ENCODE measurements at regions not wholly inside any gene's neighbourhood (a gene's known extent, or its start where the extent isn't known, plus 50 kb on each side); places are given as distances from the start of the nearest gene placed in this dataset.
A peak's percentile ranks its signal among the peaks of the same experiment; 100 is the strongest.

GRCh38 chr15:62874959-62875625 is 167.5 kb upstream of the TPM1 start:
- peaks cover 59% of the 10 kb centered on the region for H3K4me1 ChIP-seq (ENCODE audit: insufficient read depth, low read length)
- no peaks in the 10 kb centered on the region for H3K27me3 ChIP-seq (ENCODE audit: control insufficient read depth in 1 of 2, insufficient read depth in 2 of 2, low read length in 2 of 2)
- peak overlapping the region; percentile 37 for H3K9ac ChIP-seq (ENCODE audit: low read length)
- no peaks in the 10 kb centered on the region for H3K36me3 ChIP-seq (ENCODE audit: insufficient read depth, low read length)
- peak overlapping the region; percentile 96 for H3K27ac ChIP-seq (ENCODE audit: low read depth, low read length)
- H3K4me3 ChIP-seq (ENCODE audit: low read depth in 1 of 2, low read length in 2 of 2) = peak overlapping the region in 1 of 2 donors; percentile 45
- H3K9me3 ChIP-seq (ENCODE audit: low read length) = no peaks in the 10 kb centered on the region

DNA sequence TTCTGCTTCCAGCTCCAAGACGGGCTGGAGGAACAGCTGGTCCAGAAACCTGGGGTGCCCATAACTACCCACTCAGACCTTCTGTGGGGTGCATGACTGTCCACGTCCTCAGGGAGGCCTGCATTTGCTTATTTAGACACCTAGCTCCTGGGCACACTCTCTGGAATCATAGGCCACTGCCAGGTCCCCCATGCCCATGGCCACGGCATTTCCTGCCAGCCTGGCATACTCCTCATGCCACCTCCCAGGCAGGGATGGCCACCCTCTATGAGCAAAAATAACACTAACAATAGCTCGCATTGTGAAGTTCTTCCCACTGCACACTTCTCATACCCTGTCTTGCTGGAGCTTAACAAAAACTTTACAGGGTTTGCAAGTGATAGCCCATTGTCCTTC is 166.9 kb upstream of the TPM1 start:
- Histone ChIP-seq H3K9me3 (ENCODE audit: low read length) (no peaks in the 10 kb centered on the region), H3K4me3 (ENCODE audit: low read depth in 1 of 2, low read length in 2 of 2) (peak overlapping the region in 1 of 2 donors; percentile 45), H3K36me3 (ENCODE audit: insufficient read depth, low read length) (no peaks in the 10 kb centered on the region), H3K27ac (ENCODE audit: low read depth, low read length) (peak overlapping the region; percentile 96), H3K27me3 (ENCODE audit: control insufficient read depth in 1 of 2, insufficient read depth in 2 of 2, low read length in 2 of 2) (no peaks in the 10 kb centered on the region), H3K4me1 (ENCODE audit: insufficient read depth, low read length) (peaks cover 59% of the 10 kb centered on the region), H3K9ac (ENCODE audit: low read length) (no peak overlapping the region)

- H3K36me3 ChIP-seq (ENCODE audit: insufficient read depth, low read length) = no peaks in the 10 kb centered on the region
- H3K4me1 ChIP-seq (ENCODE audit: insufficient read depth, low read length) = peaks cover 59% of the 10 kb centered on the region
- no peak overlapping the region for H3K4me3 ChIP-seq (ENCODE audit: low read depth in 1 of 2, low read length in 2 of 2)
- no peaks in the 10 kb centered on the region for H3K9me3 ChIP-seq (ENCODE audit: low read length)
- H3K27ac ChIP-seq (ENCODE audit: low read depth, low read length) = peak overlapping the region; percentile 71
- H3K27me3 ChIP-seq (ENCODE audit: control insufficient read depth in 1 of 2, insufficient read depth in 2 of 2, low read length in 2 of 2) = no peaks in the 10 kb centered on the region
- no peak overlapping the region for H3K9ac ChIP-seq (ENCODE audit: low read length)
Observed at GRCh38 chr15:62877276-62877857, 165.2 kb upstream of the TPM1 start.

DNA sequence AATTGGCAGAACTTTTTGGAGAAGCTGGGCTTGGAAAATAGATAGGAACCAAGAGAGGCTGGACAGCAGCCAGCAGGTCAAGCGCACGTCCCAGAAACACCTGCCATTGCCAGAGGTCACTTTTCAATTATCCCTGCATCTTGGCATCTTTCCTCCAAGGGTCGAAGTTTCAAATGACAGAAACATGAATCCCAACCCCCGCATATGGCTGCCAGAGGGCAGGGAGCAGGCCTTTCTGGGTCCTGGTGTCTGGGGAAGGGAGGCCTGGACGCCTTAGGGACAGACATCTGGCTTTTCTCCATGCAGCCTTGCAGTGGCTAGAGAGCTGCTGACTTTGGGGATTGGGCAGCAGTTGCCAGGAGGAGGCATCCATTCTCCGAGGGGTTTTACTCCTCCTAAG is 164.5 kb upstream of the TPM1 start:
- Histone ChIP-seq H3K4me3 (ENCODE audit: low read depth in 1 of 2, low read length in 2 of 2) (no peak overlapping the region), H3K9me3 (ENCODE audit: low read length) (no peaks in the 10 kb centered on the region), H3K27ac (ENCODE audit: low read depth, low read length) (peak overlapping the region; percentile 71), H3K36me3 (ENCODE audit: insufficient read depth, low read length) (no peaks in the 10 kb centered on the region), H3K4me1 (ENCODE audit: insufficient read depth, low read length) (peaks cover 61% of the 10 kb centered on the region), H3K9ac (ENCODE audit: low read length) (no peak overlapping the region), H3K27me3 (ENCODE audit: control insufficient read depth in 1 of 2, insufficient read depth in 2 of 2, low read length in 2 of 2) (no peaks in the 10 kb centered on the region)

GRCh38 chr15:62879770-62880169 is 162.8 kb upstream of the TPM1 start:
- Histone ChIP-seq H3K4me1 (ENCODE audit: insufficient read depth, low read length) (peaks cover 61% of the 10 kb centered on the region), H3K27me3 (ENCODE audit: control insufficient read depth in 1 of 2, insufficient read depth in 2 of 2, low read length in 2 of 2) (no peaks in the 10 kb centered on the region), H3K9ac (ENCODE audit: low read length) (no peak overlapping the region), H3K27ac (ENCODE audit: low read depth, low read length) (no peak overlapping the region), H3K36me3 (ENCODE audit: insufficient read depth, low read length) (no peaks in the 10 kb centered on the region), H3K9me3 (ENCODE audit: low read length) (no peaks in the 10 kb centered on the region), H3K4me3 (ENCODE audit: low read depth in 1 of 2, low read length in 2 of 2) (no peak overlapping the region)

DNA sequence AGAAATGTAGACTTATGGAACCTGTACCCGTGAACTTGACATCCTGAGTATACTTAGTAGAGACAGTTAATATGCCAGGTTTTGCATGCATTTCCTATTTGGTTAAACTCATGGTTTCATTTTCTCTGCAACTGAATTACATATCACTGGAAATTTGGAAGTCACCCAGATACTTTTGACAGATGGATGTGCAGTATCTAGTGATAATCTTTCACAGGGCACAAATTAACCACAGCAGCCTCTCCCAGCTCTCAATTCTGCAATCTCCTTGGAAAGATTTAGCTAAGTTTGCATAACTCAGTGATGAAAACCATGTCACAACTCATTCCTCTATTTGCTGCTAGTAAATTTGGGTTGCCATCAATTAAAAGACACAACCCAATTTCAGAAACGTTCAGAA is 162.3 kb upstream of the TPM1 start:
- H3K4me3 ChIP-seq (ENCODE audit: low read depth in 1 of 2, low read length in 2 of 2) = peak overlapping the region in 1 of 2 donors; percentile 29
- no peaks in the 10 kb centered on the region for H3K9me3 ChIP-seq (ENCODE audit: low read length)
- peak overlapping the region; percentile 35 for H3K27ac ChIP-seq (ENCODE audit: low read depth, low read length)
- H3K27me3 ChIP-seq (ENCODE audit: control insufficient read depth in 1 of 2, insufficient read depth in 2 of 2, low read length in 2 of 2) = no peaks in the 10 kb centered on the region
- H3K4me1 ChIP-seq (ENCODE audit: insufficient read depth, low read length) = peaks cover 62% of the 10 kb centered on the region
- H3K36me3 ChIP-seq (ENCODE audit: insufficient read depth, low read length) = no peaks in the 10 kb centered on the region
- H3K9ac ChIP-seq (ENCODE audit: low read length) = no peak overlapping the region

DNA sequence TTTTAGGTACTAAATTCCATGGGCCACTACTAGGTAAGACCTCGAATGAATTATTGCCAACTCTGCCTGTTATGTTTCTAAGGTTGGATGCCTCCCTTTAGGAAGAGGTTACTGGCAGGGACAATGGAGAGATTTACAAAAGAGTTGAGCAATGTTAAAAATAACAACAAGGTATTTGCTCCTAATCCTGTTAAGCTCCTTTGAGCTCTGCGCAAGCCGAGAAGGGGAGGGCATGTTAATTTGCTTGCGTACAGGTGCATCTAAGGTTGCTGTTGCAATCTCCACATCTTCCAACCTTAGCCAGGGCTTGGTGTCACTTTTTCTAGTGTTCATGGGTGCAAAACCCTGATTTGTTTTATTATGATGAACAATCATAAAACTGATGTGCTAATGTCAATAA is 161.5 kb upstream of the TPM1 start:
- Histone ChIP-seq H3K36me3 (ENCODE audit: insufficient read depth, low read length) (no peaks in the 10 kb centered on the region), H3K27me3 (ENCODE audit: control insufficient read depth in 1 of 2, insufficient read depth in 2 of 2, low read length in 2 of 2) (no peaks in the 10 kb centered on the region)

GRCh38 chr15:62883938-62884479 is 158.5 kb upstream of the TPM1 start:
- H3K27me3 ChIP-seq (ENCODE audit: control insufficient read depth in 1 of 2, insufficient read depth in 2 of 2, low read length in 2 of 2) = no peaks in the 10 kb centered on the region
- H3K4me1 ChIP-seq (ENCODE audit: insufficient read depth, low read length) = peaks cover 48% of the 10 kb centered on the region
- H3K27ac ChIP-seq (ENCODE audit: low read depth, low read length) = peak overlapping the region; percentile 68
- H3K4me3 ChIP-seq (ENCODE audit: low read depth in 1 of 2, low read length in 2 of 2) = peak overlapping the region in 1 of 2 donors; percentile 41
- H3K36me3 ChIP-seq (ENCODE audit: insufficient read depth, low read length) = no peaks in the 10 kb centered on the region
- H3K9me3 ChIP-seq (ENCODE audit: low read length) = no peaks in the 10 kb centered on the region
- H3K9ac ChIP-seq (ENCODE audit: low read length) = no peak overlapping the region

More for the DNA sequence above, 161.5 kb upstream of the TPM1 start:
- Histone ChIP-seq H3K9me3 (ENCODE audit: low read length) (no peaks in the 10 kb centered on the region), H3K9ac (ENCODE audit: low read length) (no peak overlapping the region), H3K4me1 (ENCODE audit: insufficient read depth, low read length) (peaks cover 55% of the 10 kb centered on the region), H3K27ac (ENCODE audit: low read depth, low read length) (peak overlapping the region; percentile 60), H3K4me3 (ENCODE audit: low read depth in 1 of 2, low read length in 2 of 2) (no peak overlapping the region)

DNA sequence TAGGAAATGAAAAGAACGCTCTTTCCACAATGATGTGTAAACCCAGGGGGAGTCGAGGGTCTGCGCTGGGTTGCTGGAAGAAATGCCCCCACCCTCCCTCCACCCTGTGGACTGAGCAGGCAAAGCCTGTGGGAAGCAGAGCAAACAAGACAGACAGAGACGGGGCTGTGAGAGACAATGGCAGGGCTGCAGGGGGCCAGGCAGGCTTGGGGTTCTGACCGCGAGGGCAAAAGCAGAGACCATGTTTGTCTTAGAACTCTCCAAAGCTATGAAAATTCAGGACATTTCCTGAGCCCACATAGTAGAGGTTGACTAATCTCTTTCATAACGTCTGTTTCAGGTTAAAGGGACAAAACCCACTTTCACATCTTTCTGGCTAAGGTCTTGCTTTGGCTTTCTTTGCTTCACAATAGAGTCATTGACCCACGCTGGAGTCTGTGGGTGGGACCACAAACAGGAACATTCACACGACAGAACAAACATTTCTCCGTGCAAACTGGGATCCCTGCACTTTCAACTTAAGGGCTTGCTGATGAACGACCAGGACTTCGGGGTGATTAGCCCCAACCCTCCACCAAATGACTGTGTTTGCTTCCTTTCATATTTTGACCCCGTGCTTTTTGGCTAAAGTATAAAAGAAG is 156.0 kb upstream of the TPM1 start:
- peaks cover 61% of the 10 kb centered on the region for H3K4me1 ChIP-seq (ENCODE audit: insufficient read depth, low read length)
- no peaks in the 10 kb centered on the region for H3K9me3 ChIP-seq (ENCODE audit: low read length)
- no peaks in the 10 kb centered on the region for H3K36me3 ChIP-seq (ENCODE audit: insufficient read depth, low read length)
- peak overlapping the region in 1 of 2 donors; percentile 24 for H3K4me3 ChIP-seq (ENCODE audit: low read depth in 1 of 2, low read length in 2 of 2)
- H3K27me3 ChIP-seq (ENCODE audit: control insufficient read depth in 1 of 2, insufficient read depth in 2 of 2, low read length in 2 of 2) = no peaks in the 10 kb centered on the region
- H3K9ac ChIP-seq (ENCODE audit: low read length) = peak overlapping the region; percentile 9
- peak overlapping the region; percentile 17 for H3K27ac ChIP-seq (ENCODE audit: low read depth, low read length)

DNA sequence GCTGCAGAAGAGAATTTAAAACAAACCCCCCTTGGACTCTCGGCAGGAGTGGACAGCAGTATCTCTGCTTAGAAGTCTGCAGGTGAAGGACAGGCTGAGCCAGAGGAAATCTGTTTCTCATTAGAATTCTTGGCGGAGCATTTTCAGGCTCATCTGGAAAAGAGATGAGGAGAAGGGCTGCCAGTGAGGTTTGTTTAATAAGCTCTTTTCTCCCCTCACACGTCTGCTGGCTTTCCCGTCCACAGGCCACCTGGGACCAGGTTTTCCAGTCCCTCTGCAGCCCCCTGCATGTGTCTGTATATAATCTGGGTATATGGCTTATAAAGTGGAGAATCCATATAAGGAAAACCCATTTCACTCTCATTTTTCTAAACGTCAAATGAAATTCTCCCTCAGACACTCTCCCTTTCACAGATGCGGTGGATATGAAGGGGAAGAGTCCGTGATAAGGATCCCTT is 155.4 kb upstream of the TPM1 start:
- no peaks in the 10 kb centered on the region for H3K27me3 ChIP-seq (ENCODE audit: control insufficient read depth in 1 of 2, insufficient read depth in 2 of 2, low read length in 2 of 2)
- no peaks in the 10 kb centered on the region for H3K36me3 ChIP-seq (ENCODE audit: insufficient read depth, low read length)
- no peaks in the 10 kb centered on the region for H3K9me3 ChIP-seq (ENCODE audit: low read length)
- peak overlapping the region; percentile 9 for H3K9ac ChIP-seq (ENCODE audit: low read length)
- H3K4me3 ChIP-seq (ENCODE audit: low read depth in 1 of 2, low read length in 2 of 2) = peak overlapping the region in 1 of 2 donors; percentile 24
- peak overlapping the region; percentile 17 for H3K27ac ChIP-seq (ENCODE audit: low read depth, low read length)
- H3K4me1 ChIP-seq (ENCODE audit: insufficient read depth, low read length) = peaks cover 61% of the 10 kb centered on the region

DNA sequence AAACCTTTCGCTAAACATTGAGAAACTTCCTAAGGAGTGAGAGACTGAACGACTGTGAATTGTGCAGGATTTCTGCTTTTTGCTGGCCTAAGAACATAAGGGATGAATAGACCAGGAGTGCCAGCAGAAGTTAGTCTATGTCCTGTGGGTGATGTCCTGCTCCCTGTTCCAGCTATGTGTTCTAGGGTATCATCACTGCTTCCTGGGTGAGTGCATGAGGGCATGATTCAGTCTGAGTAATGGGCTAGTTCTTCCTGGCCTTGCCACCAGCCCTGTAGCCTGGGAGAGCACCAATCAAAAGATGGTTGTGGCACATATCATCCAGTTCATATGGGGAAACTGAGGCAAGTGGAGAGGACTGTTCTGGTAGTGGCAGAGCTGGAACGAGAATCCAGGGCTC is 153.9 kb upstream of the TPM1 start:
- Histone ChIP-seq H3K9ac (ENCODE audit: low read length) (no peak overlapping the region), H3K4me1 (ENCODE audit: insufficient read depth, low read length) (peaks cover 53% of the 10 kb centered on the region), H3K27ac (ENCODE audit: low read depth, low read length) (peak overlapping the region; percentile 12), H3K9me3 (ENCODE audit: low read length) (no peaks in the 10 kb centered on the region), H3K4me3 (ENCODE audit: low read depth in 1 of 2, low read length in 2 of 2) (no peak overlapping the region), H3K27me3 (ENCODE audit: control insufficient read depth in 1 of 2, insufficient read depth in 2 of 2, low read length in 2 of 2) (no peaks in the 10 kb centered on the region), H3K36me3 (ENCODE audit: insufficient read depth, low read length) (no peaks in the 10 kb centered on the region)
